GM21528 (cell line): ENCODE measurements at regions not wholly inside any gene's neighbourhood (a gene's known extent, or its start where the extent isn't known, plus 50 kb on each side); places are given as distances from the start of the nearest gene placed in this dataset.

Source experiments
- ATAC-seq: cut with Tn5 transposase; IDR thresholded peaks from one replicate; pipeline ENCODE4 v1.9.1; 2021; ENCODE audit warnings: mild to moderate bottlenecking, moderate library complexity; ENCODE audit not compliant: unreplicated experiment, low FRiP score

- ATAC-seq, result no peak
Observed at GRCh38 chr17:72254808-72255449, 134.1 kb downstream of the SOX9 start.

DNA sequence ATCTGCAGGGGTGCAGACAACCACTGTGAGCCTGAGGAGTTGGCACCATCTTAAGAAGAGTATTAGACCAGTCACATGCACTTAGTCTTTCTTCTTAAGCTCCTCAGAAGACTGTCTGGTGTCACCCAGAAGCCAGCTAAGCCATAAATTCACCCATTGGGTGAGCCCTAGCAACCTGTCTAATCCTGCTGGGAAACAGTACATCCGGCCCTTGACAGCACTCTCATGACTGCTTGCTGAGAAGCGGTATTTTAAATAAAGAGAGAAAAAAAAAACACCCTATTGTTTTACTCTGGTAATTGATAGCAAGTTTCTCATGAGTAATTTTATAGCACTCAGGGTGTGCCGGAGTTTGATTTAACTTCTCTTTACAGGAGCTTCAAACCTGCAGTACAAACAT is 134.7 kb downstream of the SOX9 start:
- no peak for ATAC-seq

GRCh38 chr17:72258711-72259110 is 137.9 kb downstream of the SOX9 start:
- no peak for ATAC-seq

- no peak for ATAC-seq
Observed at GRCh38 chr17:72259922-72260321, 139.1 kb downstream of the SOX9 start.

DNA sequence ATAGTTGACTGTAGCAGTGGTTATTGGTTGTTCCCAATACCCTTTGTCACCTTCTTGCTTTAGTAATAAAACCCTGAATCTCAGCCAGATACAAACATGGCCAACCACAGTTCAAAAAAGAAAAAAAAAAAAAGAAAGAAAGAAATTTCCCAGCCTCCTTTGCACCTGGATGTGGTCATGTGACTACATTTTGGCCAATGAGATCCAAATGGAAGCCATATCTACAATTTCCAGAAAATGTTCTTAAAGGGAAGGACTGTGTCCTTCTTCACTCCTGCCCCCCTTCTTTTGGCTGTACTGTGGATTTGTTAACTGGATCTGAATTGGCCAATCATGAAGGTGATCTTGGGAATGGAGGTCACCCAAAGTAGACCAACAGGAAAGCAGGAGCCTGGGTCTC is 141.9 kb downstream of the SOX9 start:
- ATAC-seq, result no peak

DNA sequence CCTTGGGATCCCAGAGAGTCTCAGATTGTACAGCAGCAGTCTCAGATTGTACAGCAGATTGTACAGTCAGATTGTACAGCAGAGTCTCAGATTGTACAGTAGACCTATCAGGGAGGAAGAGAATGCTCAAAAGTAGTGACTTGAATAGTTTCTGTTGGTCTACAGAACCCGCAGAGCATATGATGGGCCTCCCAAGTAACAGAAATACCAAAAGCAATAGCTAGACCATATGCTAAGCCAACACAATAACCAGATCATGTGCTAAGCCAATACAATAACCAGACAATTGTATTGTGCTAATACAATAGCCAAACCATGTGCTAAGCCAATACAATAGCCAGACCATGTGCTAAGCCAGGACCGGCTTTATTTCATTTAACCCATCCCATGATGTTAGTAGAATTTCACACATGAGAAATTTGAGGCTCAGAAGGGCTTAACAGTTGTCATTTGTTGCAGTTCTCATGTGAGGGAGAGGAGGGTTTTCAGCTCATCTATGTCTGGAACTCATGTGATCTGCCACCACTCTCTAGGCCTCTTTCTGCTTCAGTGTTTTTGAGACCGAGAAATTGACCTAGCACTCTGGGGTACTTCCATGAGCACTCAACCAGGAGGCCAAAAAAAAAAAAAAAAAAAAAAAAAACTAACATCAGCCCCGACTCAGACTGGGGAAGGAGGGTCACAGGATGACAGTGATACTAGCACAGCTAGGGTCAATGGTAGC is 144.0 kb downstream of the SOX9 start:
- no peak for ATAC-seq

GRCh38 chr17:72266112-72266775 is 145.4 kb downstream of the SOX9 start:
- no peak for ATAC-seq

- ATAC-seq, result no peak
Observed at GRCh38 chr17:72267601-72268000, 146.8 kb downstream of the SOX9 start.

GRCh38 chr17:72268431-72268830 is 147.6 kb downstream of the SOX9 start:
- no peak for ATAC-seq

DNA sequence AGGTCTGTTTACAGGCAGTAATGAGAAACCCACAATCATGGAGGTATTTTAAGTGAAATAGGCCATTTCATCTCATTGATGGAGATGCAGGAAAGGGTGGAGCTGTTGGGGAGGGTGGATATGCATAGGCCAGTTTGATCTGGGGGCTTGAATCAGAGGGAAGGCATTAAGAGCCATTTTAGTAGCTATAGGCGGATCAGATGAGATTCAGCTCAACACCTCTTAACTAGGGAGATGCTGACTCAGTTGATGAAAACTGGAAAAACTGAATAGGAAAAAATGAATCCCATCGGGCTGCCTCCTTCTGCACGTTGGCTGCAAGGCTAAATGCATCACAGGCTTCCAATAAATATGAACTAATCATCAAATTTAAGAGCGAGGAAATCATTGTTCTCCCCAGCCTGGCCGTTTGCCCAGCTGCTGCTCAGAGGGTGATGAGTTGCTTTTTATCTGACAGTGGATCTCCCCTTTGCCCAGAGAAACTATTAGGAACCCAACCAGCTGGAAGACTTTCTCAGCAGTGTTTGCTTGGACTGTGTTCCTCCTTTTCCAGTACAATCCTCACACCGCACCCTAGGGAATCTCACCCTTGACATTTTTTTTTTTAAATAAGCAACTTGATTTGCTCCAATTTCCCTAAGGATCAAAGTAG is 149.6 kb downstream of the SOX9 start:
- ATAC-seq, result no peak

DNA sequence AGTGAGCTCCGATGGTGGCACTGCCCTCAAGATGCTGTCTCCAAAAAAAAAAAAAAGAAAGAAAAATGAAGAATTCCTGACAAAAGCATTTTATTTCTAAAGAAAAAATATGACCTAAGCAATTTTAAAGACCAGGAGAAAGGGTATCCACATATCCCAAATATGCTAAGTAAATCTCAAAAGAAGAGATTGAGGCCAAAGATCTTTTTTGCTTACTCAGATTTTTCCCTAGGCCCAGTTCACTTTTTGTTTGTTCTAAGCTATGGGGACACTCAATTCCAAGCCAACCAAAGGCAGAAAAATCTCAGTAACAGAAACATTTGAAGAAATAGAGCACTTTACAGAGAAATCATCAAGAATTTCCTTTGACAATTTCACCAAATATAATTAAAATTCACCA is 150.8 kb downstream of the SOX9 start:
- no peak for ATAC-seq

- ATAC-seq, result no peak
Observed at GRCh38 chr17:72273289-72274056, 152.7 kb downstream of the SOX9 start.

DNA sequence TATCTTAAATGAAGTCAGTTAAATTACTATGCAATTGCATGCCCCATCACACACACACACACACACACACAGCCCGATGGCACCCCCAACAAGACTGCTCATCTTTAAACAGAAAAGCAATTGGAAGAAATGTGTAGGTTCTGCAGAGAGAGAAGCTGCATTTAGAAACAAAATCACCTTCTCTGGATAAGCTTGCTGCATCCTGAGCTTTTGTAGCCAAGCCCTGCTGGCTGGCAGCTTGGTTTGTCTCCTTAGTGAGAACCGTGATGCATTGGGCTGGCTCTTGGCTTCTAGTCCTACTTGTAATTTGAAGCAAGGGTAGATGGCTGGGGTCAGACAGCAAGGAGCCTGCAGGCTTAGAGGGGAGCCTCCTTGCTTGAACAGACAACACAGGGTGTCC is 153.8 kb downstream of the SOX9 start:
- ATAC-seq, result no peak

GRCh38 chr17:72280881-72281280 is 160.1 kb downstream of the SOX9 start:
- no peak for ATAC-seq

- no peak for ATAC-seq
Observed at GRCh38 chr17:72282439-72283029, 161.7 kb downstream of the SOX9 start.

DNA sequence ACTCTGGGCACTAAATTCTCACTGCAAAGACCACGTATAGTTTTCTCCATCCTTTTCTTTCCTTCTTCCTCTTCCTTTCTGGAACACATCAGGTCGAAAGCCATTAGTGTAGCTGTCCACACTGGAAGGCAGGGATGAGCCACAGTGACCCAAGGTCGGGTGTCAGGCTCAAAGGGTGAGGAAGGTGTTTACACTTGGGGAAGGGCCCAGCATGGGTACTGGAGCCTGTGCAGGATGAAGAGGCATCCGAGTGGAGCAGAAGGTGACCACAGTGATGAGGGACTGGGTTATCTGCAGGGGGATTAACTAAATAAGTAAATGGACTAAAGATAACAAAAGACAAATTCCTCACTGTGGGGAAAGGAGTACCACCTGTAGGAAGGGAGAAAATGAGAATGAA is 164.0 kb downstream of the SOX9 start:
- ATAC-seq, result no peak

GRCh38 chr17:72287586-72287985 is 166.8 kb downstream of the SOX9 start:
- ATAC-seq, result no peak

- no peak for ATAC-seq
Observed at GRCh38 chr17:72294487-72294893, 173.7 kb downstream of the SOX9 start.

- ATAC-seq, result no peak
Observed at GRCh38 chr17:72295916-72296315, 175.1 kb downstream of the SOX9 start.

DNA sequence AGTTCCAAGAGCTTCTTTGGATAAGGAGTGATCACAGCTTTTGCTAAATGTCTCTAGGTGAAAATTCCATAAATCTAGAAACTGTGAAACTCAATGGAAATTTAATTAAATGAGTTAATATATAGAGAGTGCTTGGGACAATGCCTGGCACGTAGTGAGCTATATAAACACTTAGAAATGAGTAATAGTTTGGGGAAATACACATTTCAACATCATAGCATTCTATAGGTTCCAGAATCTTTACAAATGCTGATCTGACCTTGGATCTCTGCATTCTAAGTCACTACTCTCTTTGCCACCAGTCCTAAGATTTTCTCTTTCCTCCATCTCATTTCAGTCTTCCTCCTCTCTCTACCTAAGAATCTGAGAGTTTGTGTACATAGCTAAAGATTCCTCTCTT is 175.6 kb downstream of the SOX9 start:
- no peak for ATAC-seq
